H1 (cell line): ENCODE measurements at regions not wholly inside any gene's neighbourhood (a gene's known extent, or its start where the extent isn't known, plus 50 kb on each side); places are given as distances from the start of the nearest gene placed in this dataset.
A peak's percentile ranks its signal among the peaks of the same experiment; 100 is the strongest.

Experiments used
- CTCF ChIA-PET: fragments of 300-600 bp; sonication (Branson Sonifier 250); formaldehyde crosslinking; loops from one replicate; lab custom pipeline; 2021; ENCODE audit not compliant: partially characterized antibody; lab: Charles Lee
- POLR2A ChIA-PET: fragments of 300-600 bp; sonication (Branson Sonifier 250); formaldehyde crosslinking; loops from one replicate; lab custom pipeline; 2021; ENCODE audit warnings: inconsistent platforms; ENCODE audit not compliant: partially characterized antibody; lab: Charles Lee
- DNase-seq, 2 experiments: peaks; one replicate each; pipeline versions ENCODE4 v3.0.0 to v3.0.0-alpha.2; 2010 to 2022; ENCODE audit warnings: low spot score in 2 of 2, low read depth in 1 of 2, mixed read lengths in 1 of 2
- FAIRE-seq: peaks from 2 replicates; lab custom pipeline; 2011; peaks lifted over from hg19 to GRCh38; lab: Jason Lieb, UNC
- H2AFZ ChIP-seq: 2 replicates; pipeline ENCODE4 v1.8.1; 2012; ENCODE audit warnings: low read length, inconsistent platforms
- H2AK5ac ChIP-seq: 2 replicates; pipeline ENCODE4 v1.6.1; 2013; ENCODE audit warnings: low read depth, low read length
- H2BK120ac ChIP-seq: replicated peaks from 2 replicates; pipeline ENCODE3; 2013; ENCODE audit warnings: low read depth, low read length, inconsistent platforms
- H2BK12ac ChIP-seq: 2 replicates; pipeline ENCODE4 v1.6.1; 2013; ENCODE audit warnings: low read depth, low read length
- H2BK15ac ChIP-seq: 2 replicates; pipeline ENCODE4 v1.6.1; 2013; ENCODE audit warnings: low read length
- H2BK20ac ChIP-seq: 2 replicates; pipeline ENCODE4 v1.6.1; 2013; ENCODE audit warnings: low read length
- H2BK5ac ChIP-seq: 2 replicates; pipeline ENCODE4 v1.6.1; 2013; ENCODE audit warnings: low read depth, low read length
- H3K14ac ChIP-seq: 2 replicates; pipeline ENCODE4 v1.6.1; 2013; ENCODE audit warnings: inconsistent platforms; ENCODE audit not compliant: insufficient read length
- H3K18ac ChIP-seq: 2 replicates; pipeline ENCODE4 v1.6.1; 2013; ENCODE audit warnings: low read length; ENCODE audit errors: extremely low read depth
- H3K23ac ChIP-seq: 2 replicates; pipeline ENCODE4 v1.6.1; 2013; ENCODE audit warnings: inconsistent platforms; ENCODE audit not compliant: insufficient read length
- H3K23me2 ChIP-seq: 2 replicates; pipeline ENCODE4 v1.6.1; 2013; ENCODE audit warnings: low read depth, low read length
- H3K27ac ChIP-seq: 2 replicates; pipeline ENCODE4 v1.6.1; 2011; ENCODE audit warnings: low read depth, low read length, inconsistent platforms
- H3K27me3 ChIP-seq, 4 experiments: replicated peaks in 1 of 4; 1 replicate in 1 of 4; 2 replicates in 3 of 4; pipeline versions ENCODE4 v1.6.1 to v1.8.1; 2011 to 2013; ENCODE audit warnings: low read length in 3 of 4, mild to moderate bottlenecking in 3 of 4, inconsistent platforms in 2 of 4, mixed read lengths in 2 of 4, moderate library complexity in 1 of 4; ENCODE audit not compliant: control insufficient read depth in 3 of 4, insufficient read depth in 3 of 4; ENCODE audit errors: extremely low read depth in 1 of 4
- H3K36me3 ChIP-seq, 4 experiments: 2 replicates each; pipeline versions ENCODE4 v1.6.1 to v1.8.1; 2011 to 2013; ENCODE audit warnings: mild to moderate bottlenecking in 4 of 4, low read length in 3 of 4, moderate library complexity in 2 of 4, control low read depth in 1 of 4, inconsistent platforms in 1 of 4; ENCODE audit not compliant: insufficient read depth in 4 of 4, control insufficient read depth in 2 of 4
- H3K4ac ChIP-seq: replicated peaks from 2 replicates; pipeline ENCODE3; 2013; ENCODE audit warnings: low read length, low read depth, mixed read lengths, inconsistent platforms; ENCODE audit not compliant: insufficient read length
- H3K4me1 ChIP-seq, 4 experiments: replicated peaks in 1 of 4; 1 replicate in 1 of 4; 2 replicates in 3 of 4; pipeline versions ENCODE4 v1.6.1 to v1.8.1; 2011 to 2013; ENCODE audit warnings: low read length in 3 of 4, inconsistent platforms in 2 of 4, mixed read lengths in 1 of 4; ENCODE audit not compliant: insufficient read depth in 4 of 4, control insufficient read depth in 3 of 4
- H3K4me2 ChIP-seq, 2 experiments: 2 replicates each; pipeline versions ENCODE4 v1.6.1 to v1.8.1; 2011 to 2013; ENCODE audit warnings: low read depth in 2 of 2, low read length in 2 of 2, control low read depth in 1 of 2, inconsistent platforms in 1 of 2, mild to moderate bottlenecking in 1 of 2; ENCODE audit not compliant: insufficient read depth in 1 of 2
- H3K4me3 ChIP-seq, 4 experiments: fragments of 200-600, 300-600 bp in 1 of 4; sonication (generic), shearing (Covaris generic), sonication (Bioruptor Twin) in 1 of 4; 2 replicates each; pipeline versions ENCODE4 v1.5.1 to v1.8.1; 2011 to 2016; ENCODE audit warnings: low read length in 4 of 4, low read depth in 3 of 4, control low read depth in 2 of 4, inconsistent platforms in 2 of 4, mild to moderate bottlenecking in 2 of 4, mixed read lengths in 1 of 4, moderate library complexity in 1 of 4; ENCODE audit not compliant: insufficient read depth in 2 of 4; ENCODE audit errors: extremely low read depth in 1 of 4
- H3K56ac ChIP-seq: replicated peaks from 2 replicates; pipeline ENCODE3; 2013; ENCODE audit warnings: low read depth, mild to moderate bottlenecking, mixed read lengths, low read length, inconsistent platforms; ENCODE audit not compliant: insufficient read length
- H3K79me1 ChIP-seq: 2 replicates; pipeline ENCODE4 v1.6.1; 2013; ENCODE audit warnings: low read depth, low read length, control low read depth
- H3K79me2 ChIP-seq, 2 experiments: 2 replicates each; pipeline versions ENCODE4 v1.6.1 to v1.8.1; 2012 to 2013; ENCODE audit warnings: low read length in 2 of 2, mild to moderate bottlenecking in 2 of 2, inconsistent platforms in 1 of 2; ENCODE audit not compliant: insufficient read depth in 2 of 2, control insufficient read depth in 1 of 2
- H3K9ac ChIP-seq, 4 experiments: replicated peaks in 1 of 4; 1 replicate in 1 of 4; 2 replicates in 3 of 4; pipeline versions ENCODE4 v1.6.1 to v1.8.1; 2011 to 2013; ENCODE audit warnings: low read depth in 3 of 4, low read length in 3 of 4, control low read depth in 2 of 4, mild to moderate bottlenecking in 2 of 4, moderate library complexity in 2 of 4, inconsistent platforms in 1 of 4; ENCODE audit errors: extremely low read depth in 1 of 4
- H3K9me3 ChIP-seq, 2 experiments: 2 replicates each; pipeline versions ENCODE4 v1.6.1 to v1.8.1; 2012 to 2013; ENCODE audit warnings: mild to moderate bottlenecking in 2 of 2, moderate library complexity in 2 of 2, control low read depth in 1 of 2, inconsistent platforms in 1 of 2, low read depth in 1 of 2, low read length in 1 of 2, mixed read lengths in 1 of 2; ENCODE audit not compliant: insufficient read depth in 2 of 2
- H4K20me1 ChIP-seq, 2 experiments: replicated peaks in 1 of 2; 2 replicates each; pipeline versions ENCODE3 to v1.8.1; 2011 to 2013; ENCODE audit warnings: inconsistent platforms in 2 of 2, low read length in 2 of 2, mild to moderate bottlenecking in 1 of 2; ENCODE audit not compliant: insufficient read depth in 2 of 2, control insufficient read depth in 1 of 2
- H4K5ac ChIP-seq: 2 replicates; pipeline ENCODE4 v1.6.1; 2013; ENCODE audit warnings: low read length, low read depth, mixed read lengths, inconsistent platforms; ENCODE audit not compliant: insufficient read length
- H4K8ac ChIP-seq: 2 replicates; pipeline ENCODE4 v1.8.0; 2013; ENCODE audit warnings: mild to moderate bottlenecking, moderate library complexity, low read length, inconsistent platforms; ENCODE audit not compliant: insufficient read depth; ENCODE audit errors: extremely low read depth
- H4K91ac ChIP-seq: replicated peaks from 2 replicates; pipeline ENCODE3; 2013; ENCODE audit warnings: low read length, mixed read lengths, inconsistent platforms; ENCODE audit not compliant: insufficient read length
- CBX5 ChIP-seq: fragments of 300-800, 300-1000 bp; sonication (generic); IDR thresholded peaks from 2 replicates; pipeline ENCODE4 v1.7.1; 2016; ENCODE audit warnings: antibody characterized with exemption, low read length, low read depth
- GTF2F1 ChIP-seq: IDR thresholded peaks from 2 replicates; pipeline ENCODE4 v1.6.1; 2012; ENCODE audit warnings: low read depth, low read length, improper control_type of control experiment, borderline replicate concordance
- KDM5A ChIP-seq: fragments of 200-600 bp; IDR thresholded peaks from 2 replicates; pipeline ENCODE4 v1.7.1; 2012; ENCODE audit warnings: mild to moderate bottlenecking, low read length, inconsistent platforms, mixed read lengths
- POU5F1 ChIP-seq: IDR thresholded peaks from 2 replicates; pipeline ENCODE4 v1.6.1; 2011; ENCODE audit warnings: low read depth, mild to moderate bottlenecking, low read length, moderate library complexity
- RBBP5 ChIP-seq: IDR thresholded peaks from 2 replicates; pipeline ENCODE4 v1.7.1; 2012; ENCODE audit warnings: low read depth, mild to moderate bottlenecking, inconsistent platforms, low read length, moderate library complexity, borderline replicate concordance
- SUZ12 ChIP-seq: fragments of 200-600 bp; sonication (generic); IDR thresholded peaks from 2 replicates; pipeline ENCODE4 v1.6.1; 2012; ENCODE audit warnings: mild to moderate bottlenecking, inconsistent platforms, low read length, moderate library complexity, mixed read lengths
- TEAD4 ChIP-seq: IDR thresholded peaks from 2 replicates; pipeline ENCODE4 v1.6.1; 2012; ENCODE audit warnings: low read depth, low read length, inconsistent platforms, mixed read lengths
- WGBS, 2 experiments: shearing (Covaris generic) in 1 of 2; methylation state at CpG; one replicate each; pipeline versions ENCODE4 v1.1.6 to v1.1.7; 2013 to 2015; ENCODE audit warnings: low lambda C conversion rate in 2 of 2, mixed read lengths in 2 of 2, inconsistent platforms in 1 of 2, low coverage in 1 of 2, missing lambda C conversion rate in 1 of 2; ENCODE audit not compliant: insufficient replicate concordance in 2 of 2, insufficient coverage in 1 of 2, insufficient read length in 1 of 2; ENCODE audit errors: extremely low coverage in 1 of 2, missing lambda C conversion rate in 1 of 2; 5-methylcytosine and 5-hydroxymethylcytosine counted together

DNA sequence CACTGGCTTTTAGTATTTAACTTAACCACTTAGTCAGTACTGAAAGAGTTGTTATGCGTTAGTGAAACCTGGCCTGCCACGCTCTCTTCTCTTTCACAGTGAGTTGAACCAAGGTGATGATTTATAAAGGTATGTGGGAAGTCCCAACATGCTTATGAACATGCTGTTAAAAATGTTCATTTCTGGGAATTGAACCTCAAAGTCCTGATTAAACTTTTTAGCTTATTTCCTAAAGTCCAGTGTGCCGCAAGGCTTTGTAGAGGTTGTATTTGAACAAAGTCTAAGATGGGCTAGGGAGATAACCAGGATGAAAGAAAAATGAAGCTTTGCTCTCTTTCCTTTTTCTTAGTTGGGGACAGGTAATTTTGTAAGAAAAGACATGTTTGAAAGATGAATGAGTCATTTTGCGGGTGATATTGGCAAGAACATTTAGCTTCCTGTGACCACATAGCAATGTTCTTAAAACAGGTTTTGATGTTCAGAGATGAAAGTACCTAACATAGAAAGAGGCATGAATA lies 270.3 kb downstream of the DTHD1 start:
- Histone ChIP-seq H4K20me1 (no peaks in the 10 kb centered on the region), H3K27me3 (no peaks in the 10 kb centered on the region), H2BK5ac (no peak overlapping the region), H3K79me2 (no peaks in the 10 kb centered on the region), H3K23ac (no peak overlapping the region), H2AK5ac (no peak overlapping the region), H3K4me3 (no peak overlapping the region; a peak in 1 of 8 replicates), H3K79me1 (no peaks in the 10 kb centered on the region), H3K4me1 (peaks cover 0 to 8% (median 2%) of the 10 kb centered on the region in 4 experiments; a peak in 3 of 7 replicates), H2BK20ac (no peak overlapping the region), H3K23me2 (no peaks in the 10 kb centered on the region), H3K14ac (no peak overlapping the region), H3K36me3 (no peaks in the 10 kb centered on the region), H2BK15ac (no peak overlapping the region), H2BK120ac (no peak overlapping the region), H3K9me3 (no peaks in the 10 kb centered on the region), H4K91ac (no peak overlapping the region), H3K56ac (no peak overlapping the region), H2AFZ (no peak overlapping the region), H4K8ac (no peak overlapping the region), H3K9ac (no peak overlapping the region), H3K18ac (no peak overlapping the region), H3K4me2 (no peak overlapping the region), H3K27ac (no peak overlapping the region), H4K5ac (peak overlapping the region; percentile 21), H3K4ac (no peak overlapping the region), H2BK12ac (no peak overlapping the region)
- no peak for FAIRE-seq
- peak in 1 of 2 experiments; percentile 23 for DNase-seq
- ChIA-PET CTCF (no interaction called here), POLR2A (no interaction called here)
- TF ChIP-seq GTF2F1 (no peak), POU5F1 (no peak), KDM5A (no peak), RBBP5 (no peak), SUZ12 (no peak), TEAD4 (peak; percentile 43; the same call in 1 of the 2 replicates), CBX5 (no peak)
- WGBS, 2 experiments = 63% methylated on average over 4 of the region's 4 CpGs; no CpG with 5 or more reads in 1 of the 2 experiments
